Vagina (tissue), 2 donors: ENCODE measurements at regions not wholly inside any gene's neighbourhood (a gene's known extent, or its start where the extent isn't known, plus 50 kb on each side); places are given as distances from the start of the nearest gene placed in this dataset.

ENCODE experiments used
- DNase-seq, 2 donors: peaks; one replicate each; pipeline ENCODE4 v3.0.0-alpha.2; 2017; ENCODE audit errors: extremely low spot score in 2 of 2
- H3K27ac ChIP-seq: fragments of 200-600 bp; sonication (generic); one replicate; pipeline ENCODE4 v1.5.1; 2019
- H3K27me3 ChIP-seq: fragments of 200-600 bp; sonication (generic); one replicate; pipeline ENCODE4 v1.5.1; 2019
- H3K36me3 ChIP-seq, 2 donors: fragments of 200-600 bp; sonication (generic); one replicate each; pipeline ENCODE4 v1.5.1; 2017 to 2019
- H3K4me1 ChIP-seq: fragments of 200-600 bp; sonication (generic); one replicate; pipeline ENCODE4 v1.5.1; 2019
- H3K4me3 ChIP-seq, 2 donors: fragments of 200-600 bp; sonication (generic); 1 replicate in 1 of 2; 2 replicates in 1 of 2; pipeline ENCODE4 v1.5.1; 2016 to 2019
- H3K9me3 ChIP-seq: fragments of 200-600 bp; sonication (generic); one replicate; pipeline ENCODE4 v1.5.1; 2019
- CTCF ChIP-seq, 3 experiments: fragments of 450-650 bp in 2 of 3; fragments of 200-600 bp in 1 of 3; sonication (generic) in 1 of 3; IDR thresholded peaks; one replicate each; pipeline ENCODE4 v1.5.1; 2017 to 2019; ENCODE audit warnings: antibody characterized with exemption in 3 of 3, mild to moderate bottlenecking in 2 of 3, moderate library complexity in 2 of 3
- POLR2A ChIP-seq, 2 donors: fragments of 450-650 bp; IDR thresholded peaks; one replicate each; pipeline ENCODE4 v1.6.1; 2017; ENCODE audit warnings: antibody characterized with exemption in 2 of 2, mild to moderate bottlenecking in 2 of 2, moderate library complexity in 2 of 2
- POLR2AphosphoS5 ChIP-seq, 2 donors: sonication (generic); formaldehyde crosslinking; IDR thresholded peaks; one replicate each; pipeline ENCODE4 v1.9.0; 2017; ENCODE audit warnings: antibody characterized with exemption in 2 of 2, mild to moderate bottlenecking in 2 of 2, low read depth in 1 of 2; ENCODE audit not compliant: insufficient read depth in 1 of 2
- intact Hi-C: fragments of 100-400 bp; cut with DNase I; formaldehyde crosslinking; loops from one replicate; pipeline ENCODE4 v1.15.1; 2023

GRCh38 chr20:10970109-10970508 lies 296.3 kb upstream of the JAG1 start:
- H3K36me3 ChIP-seq = no peaks in the 10 kb centered on the region
- DNase-seq = no peak
- TF ChIP-seq POLR2A (IDR thresholded peaks at IDR 0.05) (no peak), CTCF (IDR thresholded peaks at IDR 0.05) (no peak), POLR2AphosphoS5 (IDR thresholded peaks at IDR 0.05; ENCODE audit: insufficient read depth in 1 of 2, low read depth in 1 of 2) (no peak)
- H3K4me3 ChIP-seq = no peak overlapping the region
- no peaks in the 10 kb centered on the region for H3K27me3 ChIP-seq
- no peaks in the 10 kb centered on the region for H3K4me1 ChIP-seq
- no peak overlapping the region for H3K27ac ChIP-seq
- intact Hi-C loops = no loop called here
- H3K9me3 ChIP-seq = no peaks in the 10 kb centered on the region

- Histone ChIP-seq H3K36me3 (no peaks in the 10 kb centered on the region), H3K27ac (no peak overlapping the region), H3K4me3 (no peak overlapping the region), H3K27me3 (no peaks in the 10 kb centered on the region), H3K9me3 (no peaks in the 10 kb centered on the region), H3K4me1 (no peaks in the 10 kb centered on the region)
- intact Hi-C loops = no loop called here
- no peak for TF ChIP-seq POLR2AphosphoS5 (IDR thresholded peaks at IDR 0.05; ENCODE audit: insufficient read depth in 1 of 2, low read depth in 1 of 2)
- TF ChIP-seq POLR2A (IDR thresholded peaks at IDR 0.05) = no peak
- no peak for TF ChIP-seq CTCF (IDR thresholded peaks at IDR 0.05)
- no peak for DNase-seq
Observed at GRCh38 chr20:10971096-10971495, 297.3 kb upstream of the JAG1 start.

GRCh38 chr20:10972219-10972860 lies 298.5 kb upstream of the JAG1 start:
- H3K4me3 ChIP-seq = no peak overlapping the region
- no peak overlapping the region for H3K27ac ChIP-seq
- H3K9me3 ChIP-seq = no peaks in the 10 kb centered on the region
- no peak for DNase-seq
- TF ChIP-seq CTCF (IDR thresholded peaks at IDR 0.05) (no peak), POLR2AphosphoS5 (IDR thresholded peaks at IDR 0.05; ENCODE audit: insufficient read depth in 1 of 2, low read depth in 1 of 2) (no peak), POLR2A (IDR thresholded peaks at IDR 0.05) (no peak)
- intact Hi-C loops = no loop called here
- H3K36me3 ChIP-seq = no peaks in the 10 kb centered on the region
- no peaks in the 10 kb centered on the region for H3K27me3 ChIP-seq
- no peaks in the 10 kb centered on the region for H3K4me1 ChIP-seq

- intact Hi-C loops = no loop called here
Observed at GRCh38 chr20:10976051-10976450, 302.3 kb upstream of the JAG1 start.

More at GRCh38 chr20:10976051-10976450, 302.3 kb upstream of the JAG1 start:
- no peak for DNase-seq
- no peak overlapping the region for H3K27ac ChIP-seq
- TF ChIP-seq POLR2A (IDR thresholded peaks at IDR 0.05) = no peak
- no peak for TF ChIP-seq POLR2AphosphoS5 (IDR thresholded peaks at IDR 0.05; ENCODE audit: insufficient read depth in 1 of 2, low read depth in 1 of 2)
- TF ChIP-seq CTCF (IDR thresholded peaks at IDR 0.05) = no peak
- no peaks in the 10 kb centered on the region for H3K36me3 ChIP-seq
- no peaks in the 10 kb centered on the region for H3K9me3 ChIP-seq
- H3K4me1 ChIP-seq = no peaks in the 10 kb centered on the region
- H3K27me3 ChIP-seq = no peaks in the 10 kb centered on the region
- no peak overlapping the region for H3K4me3 ChIP-seq
